ENCODE measurements at regions not wholly inside any gene's neighbourhood (a gene's known extent, or its start where the extent isn't known, plus 50 kb on each side); places are given as distances from the start of the nearest gene placed in this dataset.

GRCh38 chr6:128573036-128573435, 52.6 kb upstream of the PTPRK start:
- Histone ChIP-seq H3K27ac (ENCODE audit: poor library complexity, severe bottlenecking) (peak overlapping the region; percentile 97), H3K4me3 (ENCODE audit: severe bottlenecking) (no peak overlapping the region), H3K27me3 (ENCODE audit: insufficient read depth, poor library complexity, severe bottlenecking) (no peaks in the 10 kb centered on the region), H3K36me3 (ENCODE audit: low read depth) (no peaks in the 10 kb centered on the region), H3K9me3 (ENCODE audit: severe bottlenecking) (no peaks in the 10 kb centered on the region), H3K4me1 (ENCODE audit: insufficient read depth, poor library complexity, severe bottlenecking) (peaks cover 47% of the 10 kb centered on the region)
- no peak for DNase-seq (ENCODE audit: low spot score)
- no peak for ATAC-seq (ENCODE audit: low read depth)
- no peak for TF ChIP-seq CTCF (IDR thresholded peaks at IDR 0.05; ENCODE audit: poor library complexity, severe bottlenecking)

- Histone ChIP-seq H3K36me3 (ENCODE audit: low read depth) (no peaks in the 10 kb centered on the region), H3K9me3 (ENCODE audit: severe bottlenecking) (no peaks in the 10 kb centered on the region), H3K4me1 (ENCODE audit: insufficient read depth, poor library complexity, severe bottlenecking) (peaks cover 53% of the 10 kb centered on the region), H3K4me3 (ENCODE audit: severe bottlenecking) (no peak overlapping the region), H3K27ac (ENCODE audit: poor library complexity, severe bottlenecking) (peak overlapping the region; percentile 97), H3K27me3 (ENCODE audit: insufficient read depth, poor library complexity, severe bottlenecking) (no peaks in the 10 kb centered on the region)
- ATAC-seq (ENCODE audit: low read depth) = no peak
- no peak for DNase-seq (ENCODE audit: low spot score)
- TF ChIP-seq CTCF (IDR thresholded peaks at IDR 0.05; ENCODE audit: poor library complexity, severe bottlenecking) = no peak
Observed at GRCh38 chr6:128572294-128572693, 51.9 kb upstream of the PTPRK start.

- no peaks in the 10 kb centered on the region for H3K27me3 ChIP-seq (ENCODE audit: insufficient read depth, poor library complexity, severe bottlenecking)
- no peak for TF ChIP-seq CTCF (IDR thresholded peaks at IDR 0.05; ENCODE audit: poor library complexity, severe bottlenecking)
- peak overlapping the region; percentile 97 for H3K27ac ChIP-seq (ENCODE audit: poor library complexity, severe bottlenecking)
- peaks cover 63% of the 10 kb centered on the region for H3K4me1 ChIP-seq (ENCODE audit: insufficient read depth, poor library complexity, severe bottlenecking)
- ATAC-seq (ENCODE audit: low read depth) = peak; percentile 13; the same call in 2 of the 3 replicates
- no peak for DNase-seq (ENCODE audit: low spot score)
- no peaks in the 10 kb centered on the region for H3K36me3 ChIP-seq (ENCODE audit: low read depth)
- no peak overlapping the region for H3K4me3 ChIP-seq (ENCODE audit: severe bottlenecking)
- H3K9me3 ChIP-seq (ENCODE audit: severe bottlenecking) = no peaks in the 10 kb centered on the region
Observed at GRCh38 chr6:128570680-128571063, 50.3 kb upstream of the PTPRK start.

- Histone ChIP-seq H3K27me3 (ENCODE audit: insufficient read depth, poor library complexity, severe bottlenecking) (no peaks in the 10 kb centered on the region), H3K4me1 (ENCODE audit: insufficient read depth, poor library complexity, severe bottlenecking) (peaks cover 63% of the 10 kb centered on the region), H3K9me3 (ENCODE audit: severe bottlenecking) (no peaks in the 10 kb centered on the region), H3K4me3 (ENCODE audit: severe bottlenecking) (no peak overlapping the region), H3K27ac (ENCODE audit: poor library complexity, severe bottlenecking) (peak overlapping the region; percentile 97), H3K36me3 (ENCODE audit: low read depth) (no peaks in the 10 kb centered on the region)
- DNase-seq (ENCODE audit: low spot score) (peak; percentile 91), ATAC-seq (ENCODE audit: low read depth) (peak; percentile 89)
- no peak for TF ChIP-seq CTCF (IDR thresholded peaks at IDR 0.05; ENCODE audit: poor library complexity, severe bottlenecking)
Observed at GRCh38 chr6:128569732-128570679, 49.6 kb upstream of the PTPRK start.

All from RWPE2 (cell line).